GM19043 (cell line): ENCODE measurements at regions not wholly inside any gene's neighbourhood (a gene's known extent, or its start where the extent isn't known, plus 50 kb on each side); places are given as distances from the start of the nearest gene placed in this dataset.

Source experiments
- ATAC-seq: cut with Tn5 transposase; IDR thresholded peaks from one replicate; pipeline ENCODE4 v1.9.1; 2021; ENCODE audit warnings: low read depth; ENCODE audit not compliant: unreplicated experiment

DNA sequence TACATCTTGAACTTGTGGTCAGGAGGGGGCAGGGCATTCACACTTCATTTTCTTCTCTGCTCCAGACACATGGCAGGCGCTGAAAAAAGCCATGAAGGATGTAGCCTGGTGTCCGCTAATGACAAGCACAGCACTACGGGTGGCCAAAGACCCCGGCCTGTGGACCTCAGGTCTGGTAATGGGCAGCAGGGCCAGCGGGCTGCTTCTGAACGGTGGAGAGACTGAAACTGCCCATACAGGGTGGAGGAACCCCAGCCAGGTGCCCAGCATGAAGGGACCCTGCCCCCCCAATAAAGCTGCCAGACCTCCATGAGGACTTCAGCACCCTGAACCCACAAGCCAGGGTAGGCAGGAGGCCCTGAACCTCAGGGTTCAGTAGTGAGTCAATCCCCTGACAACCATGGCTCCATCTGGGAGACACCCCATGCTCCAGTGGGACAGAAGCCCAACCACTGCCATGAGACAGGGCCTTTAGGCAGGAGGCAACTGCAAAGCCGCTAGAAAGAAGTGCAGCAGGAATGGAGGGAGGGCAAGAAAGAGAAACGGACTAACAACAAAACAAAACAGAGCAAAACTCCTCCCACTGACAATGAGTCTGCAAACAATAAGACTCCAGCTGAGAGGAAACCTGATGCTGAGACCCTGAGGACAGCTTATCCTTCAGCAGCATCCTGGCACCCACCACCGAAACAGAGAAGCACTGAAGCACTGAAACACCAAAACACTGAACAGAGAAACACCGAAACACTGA is 140.2 kb upstream of the PPP2R2D start:
- no peak for ATAC-seq

DNA sequence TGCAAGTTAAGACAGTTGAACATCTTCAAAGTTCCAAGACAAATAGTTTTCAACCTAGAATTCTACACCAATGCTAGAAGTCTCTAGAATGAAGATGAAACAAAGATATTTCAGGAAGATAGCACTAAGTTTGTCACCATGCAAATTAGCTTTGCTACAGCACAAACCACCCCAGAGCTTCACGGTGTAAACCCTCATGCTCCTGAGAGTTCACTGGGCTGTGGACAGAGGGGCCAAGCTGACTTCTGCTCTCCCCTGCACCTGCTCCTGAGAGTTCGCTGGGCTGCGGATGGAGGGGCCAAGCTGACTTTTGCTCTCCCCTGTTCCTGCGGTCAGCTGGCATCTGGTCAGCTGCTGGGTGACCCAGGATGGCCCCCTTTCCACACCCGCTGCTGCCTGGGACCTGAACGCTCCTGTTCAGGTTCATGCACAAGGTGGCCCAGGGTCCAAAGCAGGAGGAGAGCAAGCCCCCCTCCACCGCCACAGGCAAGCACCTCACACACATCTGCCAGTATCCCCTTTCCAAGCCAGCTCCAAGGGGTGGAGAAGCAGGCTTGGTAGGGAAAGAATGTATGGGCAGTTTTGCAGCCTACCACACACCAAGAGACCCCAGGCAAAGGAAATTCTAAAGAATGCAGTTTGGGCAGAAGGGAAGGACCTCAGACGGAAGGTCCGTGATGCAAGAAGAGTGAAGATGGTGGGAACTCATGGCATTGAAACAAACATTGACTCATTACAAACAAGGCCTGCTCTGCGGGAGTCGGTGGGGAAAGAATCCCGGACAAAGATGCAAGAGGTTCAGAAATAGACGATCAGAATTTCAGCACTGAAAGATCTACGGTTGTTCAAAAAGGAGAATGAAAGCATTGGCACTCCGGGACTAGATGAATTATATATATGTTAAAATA is 137.8 kb upstream of the PPP2R2D start:
- ATAC-seq: peak; percentile 68

DNA sequence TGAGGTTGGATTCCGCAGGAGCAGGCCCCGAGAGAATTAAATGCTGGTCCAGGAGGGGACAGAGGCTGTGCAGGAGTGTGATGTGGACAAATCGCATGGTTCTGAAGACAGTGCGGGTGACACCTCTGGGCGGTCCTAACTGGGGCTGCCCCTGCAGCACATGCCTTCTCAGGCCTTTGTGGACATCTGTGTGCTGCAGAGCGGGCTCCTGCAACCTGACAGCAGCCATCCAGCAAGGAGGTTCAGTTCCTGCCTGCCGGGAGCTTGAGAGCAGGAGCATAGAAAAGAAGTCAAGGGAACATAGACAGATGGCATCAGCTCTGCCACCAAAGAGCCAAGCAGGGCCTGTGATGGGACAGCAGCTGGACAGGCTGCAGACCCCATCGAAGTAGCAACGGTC is 135.9 kb upstream of the PPP2R2D start:
- ATAC-seq: no peak

DNA sequence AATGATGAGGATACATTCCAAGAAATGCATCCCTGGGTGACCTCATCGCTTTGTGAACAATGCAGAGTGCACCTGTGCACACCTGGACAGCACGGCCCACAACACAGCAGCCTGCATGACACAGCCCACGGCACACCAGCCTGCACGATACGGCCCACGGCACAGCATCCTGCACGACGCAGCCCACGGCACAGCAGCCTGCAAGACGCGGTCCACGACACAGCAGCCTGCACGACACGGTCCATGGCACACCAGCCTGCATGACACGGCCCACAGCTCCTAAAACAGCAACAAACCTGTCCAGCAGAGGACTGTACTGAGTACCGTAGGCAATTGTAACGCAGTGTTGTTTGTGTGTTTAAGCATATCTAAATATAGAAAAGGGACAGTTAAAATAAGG is 134.7 kb upstream of the PPP2R2D start:
- no peak for ATAC-seq

DNA sequence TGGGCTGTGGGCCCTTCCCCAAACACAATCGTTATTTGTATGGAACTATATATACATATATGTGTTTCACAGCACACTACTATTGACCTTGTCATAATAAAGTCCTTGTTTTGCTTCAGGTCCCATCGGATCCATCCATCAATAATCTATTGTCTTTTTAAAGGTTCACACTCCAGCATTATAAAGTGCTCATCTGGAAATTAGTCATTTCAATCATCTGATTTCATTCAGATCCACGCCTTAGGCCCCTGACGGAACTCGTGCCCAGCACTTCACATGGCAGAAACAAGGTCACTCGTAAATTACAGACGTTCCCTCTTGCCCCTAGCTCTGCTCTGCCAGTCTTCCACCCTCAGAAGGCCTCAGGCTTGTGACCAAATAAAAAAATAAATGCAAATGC is 133.1 kb upstream of the PPP2R2D start:
- no peak for ATAC-seq

DNA sequence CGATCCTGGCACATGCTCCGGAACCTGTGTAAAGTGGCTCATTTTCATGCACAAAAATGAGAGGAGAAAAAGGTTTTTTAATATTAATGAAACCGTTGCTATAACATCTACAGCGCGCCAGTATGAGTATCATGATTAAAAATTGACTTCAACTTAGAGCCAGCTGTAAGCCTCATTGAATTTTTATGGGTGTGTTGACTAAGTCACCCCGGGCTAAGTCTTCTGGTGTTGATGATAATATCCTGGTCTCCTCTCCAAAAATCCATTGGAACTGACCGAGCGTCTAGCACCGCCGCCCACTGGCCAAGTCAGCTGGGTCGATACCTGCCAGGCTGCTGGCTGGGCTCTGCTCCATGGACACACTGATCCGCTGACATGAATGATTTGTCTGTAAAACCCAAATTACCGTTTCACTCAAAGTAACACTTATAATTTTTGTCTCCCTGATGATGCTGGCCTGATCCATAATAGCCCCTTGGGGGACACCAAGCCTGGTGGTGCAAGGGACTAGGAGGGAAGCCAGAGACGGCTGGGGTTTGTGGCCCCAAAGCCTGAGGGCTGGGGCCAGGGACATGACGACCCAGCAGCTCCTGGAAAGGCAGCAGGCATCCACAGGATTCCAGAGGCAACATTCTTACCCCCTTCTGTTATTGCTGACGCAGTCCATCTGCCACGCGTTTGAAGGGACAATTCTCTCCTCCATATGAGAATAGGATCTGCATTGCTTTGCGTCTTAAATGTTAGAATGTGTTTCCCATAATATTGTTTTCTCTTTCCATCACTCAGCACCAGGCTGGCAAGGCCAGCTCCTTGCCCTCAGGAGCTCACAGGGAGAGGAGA is 131.0 kb upstream of the PPP2R2D start:
- no peak for ATAC-seq

DNA sequence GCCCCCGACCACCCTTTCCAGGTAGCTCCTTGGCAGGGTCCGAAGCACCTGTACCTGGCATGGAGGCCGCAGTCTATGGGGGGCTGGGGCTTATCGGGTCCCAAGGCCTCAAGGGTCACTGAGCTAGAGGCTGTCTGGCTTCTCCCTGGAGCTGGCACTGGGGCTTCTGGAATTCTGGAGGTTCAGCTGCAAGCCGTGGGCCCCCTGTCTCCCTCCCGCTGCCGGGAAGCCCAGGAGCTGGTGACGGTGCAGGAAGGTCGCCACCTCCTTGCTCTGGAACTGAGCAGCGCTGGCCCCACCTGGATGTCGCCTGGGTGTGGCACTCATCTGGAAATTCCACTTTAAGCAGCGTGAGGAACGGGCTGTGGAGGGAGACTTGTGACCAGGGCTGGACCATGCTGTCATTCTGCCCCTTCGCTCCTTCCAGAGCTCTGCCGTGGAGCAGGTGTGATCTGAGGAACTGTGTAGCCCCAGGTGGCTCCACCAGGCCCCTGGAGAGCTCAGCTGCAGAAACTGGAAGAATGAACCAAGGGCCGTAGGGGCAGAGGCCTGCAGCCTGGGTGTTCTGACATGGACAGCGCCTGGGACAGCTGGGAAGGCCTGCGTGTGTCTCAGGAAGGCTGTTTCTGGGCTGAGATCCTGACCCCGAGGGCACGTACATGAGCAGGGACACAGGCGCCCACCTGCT is 129.7 kb upstream of the PPP2R2D start:
- no peak for ATAC-seq

DNA sequence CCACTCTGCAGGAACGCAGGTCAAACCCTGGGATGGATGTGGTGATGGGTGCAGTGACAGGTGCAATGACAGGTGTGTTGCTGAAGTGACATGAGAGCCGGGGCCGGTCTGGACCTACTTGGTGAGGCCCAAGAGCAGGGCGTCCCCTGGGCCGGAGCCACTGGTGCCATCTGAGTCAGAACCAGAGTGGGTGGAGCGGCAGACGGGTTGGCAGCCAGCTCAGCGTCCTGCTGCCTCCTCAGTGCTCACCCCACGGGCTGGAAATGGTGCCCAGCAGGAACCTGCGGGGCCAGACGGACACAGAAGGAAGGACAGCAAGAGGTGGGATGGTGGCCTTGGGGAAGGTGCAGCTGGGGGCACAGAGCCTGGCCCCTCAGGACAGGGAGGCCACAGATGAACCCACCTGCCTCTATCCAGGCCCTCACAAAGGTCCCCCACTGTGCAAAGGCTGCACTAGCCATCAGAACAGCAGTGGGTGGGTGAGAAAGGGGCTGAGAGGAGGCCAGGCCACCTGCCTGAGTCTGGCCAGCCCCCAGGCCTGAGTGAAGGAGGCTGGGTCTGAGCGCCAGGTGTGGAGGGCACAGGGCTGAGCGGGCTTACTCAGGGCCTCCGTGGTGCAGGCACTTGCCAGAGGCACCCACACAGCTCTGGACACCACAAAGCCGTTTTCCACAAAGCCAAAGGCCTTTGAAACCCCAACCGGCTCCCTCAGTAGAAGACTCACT is 129.0 kb upstream of the PPP2R2D start:
- no peak for ATAC-seq

DNA sequence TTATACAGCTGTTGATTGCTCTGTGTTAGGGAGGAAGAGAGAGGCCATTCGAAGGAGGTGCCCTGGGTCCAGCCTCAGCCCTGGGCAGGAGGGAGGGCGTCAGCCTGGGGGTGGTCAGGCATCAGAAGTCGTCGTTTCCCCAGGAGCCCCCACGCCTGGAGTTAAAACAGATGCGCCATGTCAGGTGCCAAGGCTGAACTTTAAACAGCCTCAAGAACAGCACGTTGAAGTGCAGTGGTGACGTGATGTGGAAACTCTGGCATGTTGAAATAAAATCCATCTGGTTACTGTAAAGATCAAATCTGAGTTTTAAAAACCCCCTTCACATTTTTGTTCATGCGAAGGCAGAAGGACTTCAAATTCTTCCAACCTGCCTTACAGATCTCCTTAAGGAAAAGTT is 128.4 kb upstream of the PPP2R2D start:
- ATAC-seq: no peak

DNA sequence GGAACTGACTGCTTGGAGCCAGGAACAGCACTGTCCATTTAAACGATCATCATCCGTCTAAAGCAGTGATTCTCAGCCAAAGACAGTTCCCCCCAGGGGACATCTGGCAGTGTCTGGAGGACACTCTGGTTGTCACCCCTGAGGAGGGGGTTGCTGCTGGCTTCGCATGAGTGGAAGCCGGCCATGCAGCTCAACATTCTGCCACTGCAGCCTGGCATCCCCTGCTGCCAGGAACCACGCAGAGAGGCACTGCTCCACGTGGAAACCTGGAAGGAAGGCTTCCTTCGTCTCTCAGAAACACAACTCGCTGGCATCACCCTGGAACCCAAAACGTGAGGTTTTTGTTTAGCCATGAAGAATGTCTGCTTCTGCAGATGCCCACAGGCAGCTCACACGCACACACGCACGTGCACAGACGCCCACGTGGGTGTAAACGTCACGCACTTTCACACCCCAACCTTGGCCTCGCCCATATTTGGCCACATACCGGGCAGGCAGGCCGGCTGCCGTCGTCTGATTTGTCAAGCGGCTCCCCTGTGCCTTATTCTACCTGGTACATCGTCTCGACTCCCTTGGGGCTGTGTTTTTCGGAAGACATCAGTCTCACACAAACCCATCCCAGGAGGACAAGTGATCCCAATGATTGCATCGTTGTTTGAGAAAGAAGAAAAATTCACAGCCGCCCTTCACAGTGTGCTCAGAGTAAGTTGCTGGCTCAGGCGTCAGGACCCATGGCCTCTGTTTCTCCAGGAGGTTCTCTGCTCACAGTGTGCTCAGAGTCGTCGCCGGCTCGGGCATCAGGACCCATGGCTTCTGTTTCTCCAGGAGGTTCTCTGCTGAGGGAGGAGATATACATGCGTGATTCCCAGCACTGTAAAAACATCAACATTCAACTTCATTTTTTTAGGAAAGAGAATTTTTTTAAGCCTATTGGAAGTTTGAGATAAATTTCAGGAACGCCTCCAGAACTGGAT is 127.2 kb upstream of the PPP2R2D start:
- ATAC-seq: no peak

DNA sequence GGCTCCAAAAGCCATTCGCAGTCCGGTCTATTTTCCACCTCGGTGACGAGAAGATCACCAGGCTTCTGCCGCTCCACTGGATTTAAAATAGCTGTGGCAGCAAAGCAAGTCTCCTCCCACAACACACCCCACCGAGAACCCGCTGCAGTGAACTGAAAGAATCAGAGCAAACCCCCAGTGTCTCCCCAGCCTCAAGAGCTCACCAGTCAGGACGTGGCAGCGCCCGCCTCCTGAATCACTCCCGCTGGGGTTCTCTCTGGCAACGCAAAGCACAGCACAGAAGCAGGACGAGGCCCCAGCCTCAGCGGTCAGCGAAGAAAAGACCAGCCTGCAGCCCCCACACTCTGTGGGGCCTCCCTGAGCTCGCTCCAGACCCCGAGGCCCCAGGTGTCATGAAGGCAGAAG is 126.1 kb upstream of the PPP2R2D start:
- no peak for ATAC-seq

DNA sequence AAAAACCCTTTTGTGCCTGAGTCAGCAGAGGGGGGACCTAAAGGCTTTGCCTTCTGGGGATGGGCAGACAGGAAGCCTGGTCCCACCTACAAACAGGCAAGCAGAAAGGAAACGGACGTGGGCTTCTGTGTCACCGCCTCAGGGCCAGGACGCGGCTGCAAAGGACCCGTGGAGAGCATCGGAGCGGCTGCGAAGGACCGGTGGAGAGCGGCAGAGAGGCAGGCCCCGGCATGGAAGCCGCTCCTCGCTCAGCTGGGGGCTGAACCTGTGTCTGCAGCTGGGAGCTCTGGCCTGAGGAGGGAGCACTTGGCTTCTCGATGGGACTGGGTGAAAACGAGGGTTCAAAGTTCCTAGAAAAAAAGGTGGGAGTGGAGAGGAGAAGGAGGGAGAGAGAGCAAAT is 125.4 kb upstream of the PPP2R2D start:
- no peak for ATAC-seq

DNA sequence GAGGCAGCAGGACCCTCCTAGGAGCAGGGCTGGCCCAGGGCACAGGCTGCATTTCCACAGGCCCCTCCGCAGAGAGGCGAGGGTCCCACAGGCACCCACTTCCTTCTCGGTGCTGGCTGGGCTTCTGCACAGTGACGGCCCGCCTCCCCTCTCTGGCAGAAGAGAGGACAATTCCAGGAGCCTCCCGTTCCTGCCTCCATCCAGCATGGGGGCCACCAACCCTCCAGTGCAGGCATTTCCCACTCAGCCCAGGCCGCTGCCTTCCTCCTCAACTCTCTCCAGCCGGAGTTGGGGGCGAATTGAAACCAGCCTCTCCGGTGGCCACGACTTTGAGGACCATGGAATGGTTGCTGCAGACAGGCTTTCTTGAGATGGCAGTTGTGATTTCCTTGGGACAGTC is 125.0 kb upstream of the PPP2R2D start:
- ATAC-seq: no peak

DNA sequence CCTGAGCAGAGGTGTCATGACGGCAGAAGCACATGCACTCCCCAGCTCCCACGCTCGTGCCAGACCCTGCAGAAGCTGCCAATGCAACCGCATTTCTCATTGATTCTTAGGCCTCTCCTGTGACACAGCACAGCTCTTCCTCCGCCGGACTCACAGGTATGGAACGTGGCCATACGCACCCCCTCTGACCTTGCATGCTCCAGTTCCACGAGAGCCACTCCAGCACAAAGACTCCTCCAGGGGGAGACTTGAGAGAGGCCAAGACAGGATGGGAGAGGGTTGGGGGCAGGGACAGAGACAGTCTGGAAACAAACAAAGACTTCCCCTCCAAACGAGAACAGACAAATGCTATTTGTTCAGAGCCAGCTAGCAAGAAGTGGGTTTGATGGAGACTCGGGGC is 124.3 kb upstream of the PPP2R2D start:
- ATAC-seq: no peak

DNA sequence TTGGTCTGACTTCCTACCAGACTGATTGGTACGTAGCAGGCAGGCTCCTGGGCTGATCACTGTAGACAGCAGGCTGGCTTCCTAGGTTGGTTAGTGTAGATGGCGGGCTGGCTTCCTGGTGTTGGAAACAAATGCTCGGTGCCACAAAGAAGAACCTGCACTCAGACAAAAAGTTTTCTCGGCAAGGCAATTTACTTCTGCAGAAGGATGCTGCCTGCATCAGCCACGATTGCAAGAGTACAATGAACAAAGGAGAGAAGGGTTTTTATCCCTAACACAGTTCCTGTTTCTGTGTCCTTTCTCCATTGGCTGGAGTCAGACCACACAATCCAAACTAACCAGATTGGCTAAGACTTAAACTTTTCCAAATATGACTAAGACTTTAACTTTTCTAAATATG is 123.6 kb upstream of the PPP2R2D start:
- ATAC-seq: no peak

DNA sequence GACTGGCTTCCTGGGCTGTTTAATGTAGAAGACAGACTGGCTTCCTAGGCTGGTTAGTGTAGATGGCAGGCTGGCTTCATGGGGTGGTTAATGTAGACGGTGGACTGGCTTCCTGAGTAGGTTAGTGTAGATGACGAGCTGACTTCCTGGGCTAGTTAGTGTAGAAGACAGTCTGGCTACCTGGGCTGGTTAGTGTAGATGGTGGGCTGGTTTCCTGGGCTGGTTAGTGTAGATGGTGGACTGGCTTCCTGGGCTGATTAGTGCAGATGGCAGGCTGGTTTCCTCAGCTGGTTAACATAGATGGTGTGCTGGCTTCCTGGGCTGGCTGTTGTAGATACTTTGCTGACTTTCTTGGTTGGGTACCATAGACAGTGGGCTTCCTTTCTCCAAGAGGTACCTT is 122.9 kb upstream of the PPP2R2D start:
- no peak for ATAC-seq

DNA sequence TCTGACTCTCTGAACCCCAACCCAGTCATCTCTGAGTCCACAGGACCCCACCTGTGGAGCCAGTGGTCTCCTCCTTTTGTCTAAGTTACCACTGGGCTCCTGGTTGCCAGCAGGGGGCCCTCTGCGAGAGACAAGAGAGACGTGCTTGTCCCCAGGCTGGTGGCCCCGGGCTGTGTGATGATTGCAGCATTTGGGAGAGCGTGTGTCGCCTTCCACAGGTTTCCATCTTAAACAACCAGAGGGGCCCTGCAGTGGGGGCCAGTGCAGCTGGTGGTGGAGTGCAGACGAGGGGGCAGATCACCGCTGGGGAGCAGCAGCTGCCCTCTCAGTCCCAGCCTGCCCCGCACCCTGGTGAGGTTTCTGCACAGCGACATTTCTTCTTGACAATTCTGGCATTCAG is 122.4 kb upstream of the PPP2R2D start:
- ATAC-seq: no peak

DNA sequence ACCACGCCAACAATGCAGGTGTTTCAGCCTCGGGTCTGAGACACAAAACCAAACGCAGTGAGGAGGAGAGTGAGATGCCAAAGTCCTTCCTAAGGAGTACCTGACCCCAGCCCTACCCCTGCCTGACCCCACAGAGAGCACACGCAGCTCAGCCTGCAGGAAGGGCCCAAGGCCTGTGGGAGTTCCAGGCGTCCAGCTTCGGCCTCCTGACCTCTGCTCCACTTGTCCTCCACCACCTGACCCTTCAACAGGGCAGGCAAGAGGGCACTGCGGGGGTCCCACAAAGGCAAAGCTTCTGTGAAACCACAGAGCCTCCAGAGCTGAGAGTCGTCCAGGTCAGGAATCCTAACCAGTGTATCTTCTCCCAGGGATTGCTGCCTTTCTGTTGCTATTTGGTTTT is 122.0 kb upstream of the PPP2R2D start:
- no peak for ATAC-seq
